Mucosa of rectum (tissue), 2 donors: ENCODE measurements at regions not wholly inside any gene's neighbourhood (a gene's known extent, or its start where the extent isn't known, plus 50 kb on each side); places are given as distances from the start of the nearest gene placed in this dataset.

Experiments used
- H3K27ac ChIP-seq, 2 donors: one replicate each; pipeline ENCODE4 v1.7.0; 2013; ENCODE audit warnings: inconsistent platforms in 2 of 2, low read depth in 2 of 2, low read length in 2 of 2
- H3K27me3 ChIP-seq, 2 donors: one replicate each; pipeline ENCODE4 v1.7.0; 2013; ENCODE audit warnings: low read length in 2 of 2; ENCODE audit not compliant: control insufficient read depth in 2 of 2, insufficient read depth in 2 of 2
- H3K36me3 ChIP-seq, 2 donors: one replicate each; pipeline ENCODE4 v1.7.0; 2013; ENCODE audit warnings: low read length in 2 of 2; ENCODE audit not compliant: control insufficient read depth in 2 of 2, insufficient read depth in 2 of 2
- H3K4me1 ChIP-seq, 2 donors: one replicate each; pipeline ENCODE4 v1.7.0; 2013; ENCODE audit warnings: low read length in 2 of 2, mild to moderate bottlenecking in 1 of 2; ENCODE audit not compliant: control insufficient read depth in 2 of 2, insufficient read depth in 2 of 2
- H3K4me3 ChIP-seq, 2 donors: one replicate each; pipeline ENCODE4 v1.7.0; 2013; ENCODE audit warnings: low read length in 2 of 2
- H3K9ac ChIP-seq, 2 donors: one replicate each; pipeline ENCODE4 v1.7.0; 2013; ENCODE audit warnings: low read length in 2 of 2, low read depth in 1 of 2, mild to moderate bottlenecking in 1 of 2
- H3K9me3 ChIP-seq, 2 donors: one replicate each; pipeline ENCODE4 v1.7.0; 2013; ENCODE audit warnings: low read length in 2 of 2; ENCODE audit not compliant: control insufficient read depth in 2 of 2
- donor health status: healthy.
- donor health status: Normal muscosa, but diverticular disease.

DNA sequence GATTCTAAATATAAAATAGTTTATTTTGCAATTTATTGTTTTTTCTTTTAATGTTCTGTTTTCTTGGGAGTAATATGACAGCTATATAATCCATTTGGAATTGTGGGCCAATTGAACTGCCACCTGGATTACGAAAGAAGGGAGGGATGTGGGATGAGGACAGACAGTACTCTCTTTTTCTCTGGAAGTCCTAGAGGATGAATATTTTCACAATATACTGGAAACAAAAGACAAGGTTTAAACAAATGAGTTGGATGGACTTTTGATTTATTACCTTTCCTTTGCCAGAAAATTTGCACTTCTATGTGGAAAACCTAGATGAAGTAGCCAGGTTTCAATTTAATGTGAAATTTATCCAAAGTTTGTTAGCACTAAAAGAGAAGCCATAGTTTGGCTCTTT, 325.5 kb upstream of the IMPG1 start:
- Histone ChIP-seq H3K27me3 (no peaks in the 10 kb centered on the region), H3K36me3 (no peaks in the 10 kb centered on the region), H3K9ac (no peak overlapping the region), H3K4me1 (no peaks in the 10 kb centered on the region), H3K27ac (no peak overlapping the region), H3K9me3 (no peaks in the 10 kb centered on the region), H3K4me3 (no peak overlapping the region)

DNA sequence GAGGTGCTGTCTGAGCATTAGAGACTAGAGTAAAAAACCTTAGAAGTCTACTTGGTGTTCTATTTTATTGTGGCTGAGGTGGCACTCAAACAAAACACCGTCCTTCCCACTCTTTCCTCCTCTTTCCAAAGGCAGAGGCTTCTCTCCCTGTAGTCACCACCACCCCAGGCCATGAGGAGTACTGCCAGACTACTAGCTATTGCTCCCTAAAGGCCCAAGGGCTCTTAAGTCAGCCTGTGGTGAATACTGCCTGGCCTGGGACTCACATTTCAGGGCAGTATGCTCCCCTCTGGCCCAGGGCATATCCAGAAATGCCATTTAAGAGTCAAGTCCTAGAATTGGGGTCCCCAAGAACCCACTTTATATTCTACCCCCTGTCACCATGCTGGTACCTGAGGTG, 309.7 kb upstream of the IMPG1 start:
- Histone ChIP-seq H3K4me1 (no peaks in the 10 kb centered on the region), H3K27ac (no peak overlapping the region), H3K9ac (no peak overlapping the region), H3K27me3 (no peaks in the 10 kb centered on the region), H3K36me3 (no peaks in the 10 kb centered on the region), H3K4me3 (no peak overlapping the region), H3K9me3 (no peaks in the 10 kb centered on the region)

DNA sequence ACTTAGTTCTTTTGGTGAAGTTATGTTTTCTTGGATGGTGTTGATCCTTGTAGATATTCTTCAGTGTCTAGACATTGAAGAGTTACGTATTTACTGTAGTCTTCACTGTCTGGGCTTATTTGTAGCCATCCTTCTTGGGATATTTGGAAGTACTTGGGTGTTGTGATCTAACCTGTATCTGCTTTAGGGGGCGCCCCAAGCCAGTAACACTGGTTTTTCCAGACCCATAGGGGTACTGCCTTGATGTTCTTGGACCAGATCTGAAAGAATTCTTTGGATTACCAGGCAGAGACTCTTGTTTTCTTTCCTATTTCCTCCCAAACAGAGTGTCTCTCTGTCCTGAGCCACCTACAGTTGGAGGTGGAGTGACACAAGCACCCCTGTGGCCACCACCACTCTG, 309.1 kb upstream of the IMPG1 start:
- Histone ChIP-seq H3K9me3 (no peaks in the 10 kb centered on the region), H3K9ac (no peak overlapping the region), H3K27me3 (no peaks in the 10 kb centered on the region), H3K27ac (no peak overlapping the region), H3K4me3 (no peak overlapping the region), H3K36me3 (no peaks in the 10 kb centered on the region), H3K4me1 (no peaks in the 10 kb centered on the region)

DNA sequence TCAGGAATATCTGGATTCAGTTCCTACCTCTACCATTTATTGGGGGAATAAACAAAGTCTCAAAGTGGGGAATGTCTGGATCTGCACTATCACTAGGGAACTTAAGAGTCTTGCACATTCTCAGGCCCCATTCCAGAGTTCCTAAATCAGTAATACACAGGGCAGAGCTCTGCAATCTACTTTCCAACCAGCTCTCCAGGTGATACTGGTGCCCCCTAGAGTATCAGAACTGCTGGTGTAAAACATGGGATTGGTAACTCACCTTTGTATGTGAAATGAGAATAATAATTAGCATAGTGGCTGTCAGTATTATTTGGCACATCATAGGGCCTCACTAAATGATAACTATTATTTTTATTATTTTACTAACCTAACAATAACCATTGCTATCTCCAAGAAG, 278.8 kb upstream of the IMPG1 start:
- Histone ChIP-seq H3K4me1 (no peaks in the 10 kb centered on the region), H3K36me3 (no peaks in the 10 kb centered on the region), H3K27me3 (no peaks in the 10 kb centered on the region), H3K4me3 (no peak overlapping the region), H3K9ac (no peak overlapping the region), H3K9me3 (no peaks in the 10 kb centered on the region), H3K27ac (no peak overlapping the region)

DNA sequence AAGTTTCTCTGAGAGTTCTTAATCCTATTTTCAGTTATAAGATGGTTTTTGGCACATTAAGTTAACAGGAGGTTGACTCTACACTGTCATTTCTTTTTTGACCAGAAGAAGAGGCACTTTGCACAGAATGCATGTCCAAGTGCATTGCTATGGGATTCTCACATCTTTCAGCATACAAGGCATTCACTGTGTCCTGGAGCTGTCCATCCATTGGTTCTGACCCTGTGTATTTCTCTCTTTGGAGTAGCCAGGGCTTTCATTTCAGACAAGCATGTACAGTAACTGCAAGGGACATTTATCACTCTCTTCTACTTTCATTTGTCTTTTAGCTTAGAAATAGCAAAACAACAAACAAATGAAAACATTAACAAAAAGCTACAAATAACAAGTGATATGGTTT, 275.1 kb upstream of the IMPG1 start:
- Histone ChIP-seq H3K27me3 (no peaks in the 10 kb centered on the region), H3K4me3 (no peak overlapping the region), H3K27ac (no peak overlapping the region), H3K36me3 (no peaks in the 10 kb centered on the region), H3K4me1 (no peaks in the 10 kb centered on the region), H3K9ac (no peak overlapping the region), H3K9me3 (no peaks in the 10 kb centered on the region)

DNA sequence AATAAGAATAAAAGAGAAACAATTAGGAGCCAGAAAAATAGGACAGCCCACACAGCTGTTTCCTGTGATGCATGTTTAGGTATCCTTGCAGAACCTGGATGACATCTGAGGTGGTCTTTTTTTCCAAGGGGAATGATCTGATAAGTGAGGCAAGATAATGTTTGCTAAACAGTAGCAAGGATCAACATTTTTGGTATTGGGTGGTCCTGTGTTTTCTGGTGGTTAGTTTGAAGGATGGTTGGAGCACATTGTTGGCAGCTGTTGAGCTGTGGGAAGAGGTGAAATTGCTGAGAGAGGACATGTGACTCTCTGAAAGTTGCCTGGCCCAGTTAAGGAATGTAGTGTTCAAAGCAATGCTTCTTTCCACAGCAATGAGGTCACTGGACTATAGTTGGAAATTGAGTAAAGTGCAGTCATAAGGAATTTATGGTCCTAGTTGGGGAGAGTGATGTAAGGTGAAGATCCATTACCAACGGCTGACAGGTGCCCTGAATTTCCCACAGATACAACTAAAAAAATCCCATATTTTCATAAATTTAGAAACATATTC, 270.2 kb upstream of the IMPG1 start:
- no peak overlapping the region for H3K27ac ChIP-seq
- no peaks in the 10 kb centered on the region for H3K9me3 ChIP-seq
- H3K27me3 ChIP-seq = no peaks in the 10 kb centered on the region
- H3K9ac ChIP-seq = no peak overlapping the region
- no peaks in the 10 kb centered on the region for H3K4me1 ChIP-seq
- H3K36me3 ChIP-seq = no peaks in the 10 kb centered on the region
- no peak overlapping the region for H3K4me3 ChIP-seq

DNA sequence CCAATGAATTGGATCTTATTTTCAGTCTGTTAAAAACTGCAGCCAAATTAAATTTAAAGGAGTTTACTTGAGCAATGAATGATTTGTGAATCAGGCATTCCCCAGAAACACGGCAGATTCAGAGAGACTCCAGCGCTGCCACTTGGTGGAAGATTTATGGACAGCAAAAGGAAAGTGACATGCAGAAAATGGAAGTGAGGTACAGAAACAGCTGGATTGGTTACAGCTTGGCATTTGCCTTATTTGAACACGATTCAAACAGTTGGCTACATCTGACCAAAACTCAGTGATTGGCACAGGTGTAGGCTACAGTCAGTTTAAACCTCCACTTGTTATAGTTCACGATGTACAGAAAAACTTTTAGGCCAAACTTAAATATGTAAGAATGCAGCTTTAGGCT, 257.6 kb upstream of the IMPG1 start:
- Histone ChIP-seq H3K9ac (no peak overlapping the region), H3K9me3 (peaks cover 0 to 2% of the 10 kb centered on the region in 2 donors), H3K4me3 (no peak overlapping the region), H3K36me3 (no peaks in the 10 kb centered on the region), H3K27me3 (no peaks in the 10 kb centered on the region), H3K4me1 (no peaks in the 10 kb centered on the region), H3K27ac (no peak overlapping the region)

GRCh38 chr6:76326871-76327270, 254.4 kb upstream of the IMPG1 start:
- Histone ChIP-seq H3K36me3 (no peaks in the 10 kb centered on the region), H3K9me3 (peaks cover 0 to 2% of the 10 kb centered on the region in 2 donors), H3K4me3 (no peak overlapping the region), H3K9ac (no peak overlapping the region), H3K27ac (no peak overlapping the region), H3K27me3 (no peaks in the 10 kb centered on the region), H3K4me1 (no peaks in the 10 kb centered on the region)
